NCI-H2171 treated with DMSO at 0.1 percent for 48 hours (cell line): ENCODE measurements at regions not wholly inside any gene's neighbourhood (a gene's known extent, or its start where the extent isn't known, plus 50 kb on each side); places are given as distances from the start of the nearest gene placed in this dataset.

Source experiments
- DNase-seq: peaks from one replicate; lab custom pipeline; 2025; lab: John Stamatoyannopoulos, UW

DNA sequence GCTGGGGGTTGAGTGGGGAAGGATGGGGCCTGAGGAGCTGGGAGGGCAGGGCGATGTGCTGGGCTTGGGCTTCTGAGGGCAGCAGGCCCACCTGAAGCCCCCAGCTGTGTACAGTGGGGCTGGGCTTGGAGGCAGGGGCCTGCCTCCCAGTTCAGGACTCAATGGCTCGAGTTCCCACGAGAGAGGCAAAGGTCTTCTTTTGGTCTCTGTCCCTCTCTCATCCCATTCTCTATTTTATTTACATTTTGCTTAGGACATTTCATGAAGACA, 180.6 kb downstream of the MACROH2A1 start:
- DNase-seq = no peak

DNA sequence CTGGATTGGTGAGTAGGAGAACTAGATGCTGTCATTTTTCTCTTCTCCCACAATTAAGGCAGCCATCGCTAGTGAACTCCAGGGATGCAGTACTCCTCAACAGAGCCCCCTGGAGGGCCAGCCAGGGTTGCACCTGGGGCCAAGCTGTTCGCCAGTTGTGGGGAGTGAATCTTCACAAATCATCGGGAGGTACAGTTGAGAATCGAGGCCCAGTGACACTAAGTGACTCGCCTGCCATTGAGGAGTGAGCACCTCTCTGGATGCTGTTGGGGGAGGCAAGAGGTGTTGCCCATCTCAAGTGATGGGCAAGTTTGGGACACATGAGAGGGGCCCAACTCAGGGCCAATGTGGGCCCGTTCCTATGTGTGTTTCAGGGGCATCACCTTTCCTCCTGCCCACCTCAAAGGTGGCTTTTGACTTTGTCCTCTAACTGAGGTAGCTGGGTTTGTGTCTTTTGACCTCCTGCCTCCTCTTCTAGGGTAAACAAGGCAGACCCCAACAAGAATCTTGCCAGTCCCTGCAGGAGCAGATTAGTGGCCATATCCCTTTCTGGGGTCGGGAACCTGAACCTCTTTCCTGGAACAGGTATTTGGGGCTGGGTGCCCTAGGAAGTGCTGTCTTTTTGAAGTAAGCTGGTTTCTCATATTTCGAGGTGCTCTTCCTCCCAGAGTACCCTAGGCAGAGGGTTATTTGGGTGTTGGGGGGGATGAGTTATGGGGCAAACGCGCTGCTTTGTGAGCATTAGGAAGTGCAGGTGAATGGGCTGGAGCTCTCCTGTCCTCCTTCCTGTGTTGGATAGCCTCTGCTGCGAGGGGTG, 181.2 kb downstream of the MACROH2A1 start:
- DNase-seq = no peak

DNA sequence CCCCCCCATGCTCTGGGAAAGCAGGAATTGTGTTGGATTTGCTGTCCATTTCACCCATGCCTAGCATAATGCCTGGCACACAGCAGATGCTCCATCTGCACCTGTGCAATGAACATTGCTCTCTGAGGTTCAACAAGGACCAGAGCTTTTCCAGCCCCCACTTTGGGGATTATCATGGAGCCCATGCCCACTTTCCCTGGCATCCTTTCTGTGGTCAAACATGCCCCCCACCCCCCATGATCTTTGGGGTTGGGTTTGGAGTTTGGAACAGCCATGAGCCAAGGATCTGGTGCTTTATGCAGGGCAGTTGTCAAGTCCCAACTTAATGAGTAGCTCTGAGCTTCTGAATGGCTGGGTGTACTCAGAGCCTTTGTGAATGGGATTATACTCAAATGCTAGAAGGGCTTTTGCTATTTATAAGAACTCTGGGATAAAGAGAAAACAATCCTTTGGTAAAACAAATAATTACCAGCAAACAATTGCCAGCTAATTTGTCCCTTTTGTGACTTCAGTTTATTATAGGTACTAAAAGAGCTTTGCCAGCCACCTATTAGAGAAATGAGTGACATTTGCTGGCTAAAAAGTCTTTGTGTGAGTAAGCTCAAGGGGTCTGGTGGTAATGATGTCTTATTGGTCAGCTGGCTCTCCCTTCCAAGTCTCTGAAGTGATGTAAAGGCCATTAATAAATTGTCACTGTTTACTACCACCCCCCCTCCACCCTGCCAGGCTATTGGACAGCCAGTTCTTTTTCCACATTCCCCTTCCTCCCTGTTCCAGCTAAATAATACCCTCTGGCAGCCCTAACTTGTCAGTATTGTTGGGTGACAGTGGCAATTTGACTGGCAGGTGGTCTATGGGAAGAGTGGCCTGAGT, 182.3 kb downstream of the MACROH2A1 start:
- no peak for DNase-seq

DNA sequence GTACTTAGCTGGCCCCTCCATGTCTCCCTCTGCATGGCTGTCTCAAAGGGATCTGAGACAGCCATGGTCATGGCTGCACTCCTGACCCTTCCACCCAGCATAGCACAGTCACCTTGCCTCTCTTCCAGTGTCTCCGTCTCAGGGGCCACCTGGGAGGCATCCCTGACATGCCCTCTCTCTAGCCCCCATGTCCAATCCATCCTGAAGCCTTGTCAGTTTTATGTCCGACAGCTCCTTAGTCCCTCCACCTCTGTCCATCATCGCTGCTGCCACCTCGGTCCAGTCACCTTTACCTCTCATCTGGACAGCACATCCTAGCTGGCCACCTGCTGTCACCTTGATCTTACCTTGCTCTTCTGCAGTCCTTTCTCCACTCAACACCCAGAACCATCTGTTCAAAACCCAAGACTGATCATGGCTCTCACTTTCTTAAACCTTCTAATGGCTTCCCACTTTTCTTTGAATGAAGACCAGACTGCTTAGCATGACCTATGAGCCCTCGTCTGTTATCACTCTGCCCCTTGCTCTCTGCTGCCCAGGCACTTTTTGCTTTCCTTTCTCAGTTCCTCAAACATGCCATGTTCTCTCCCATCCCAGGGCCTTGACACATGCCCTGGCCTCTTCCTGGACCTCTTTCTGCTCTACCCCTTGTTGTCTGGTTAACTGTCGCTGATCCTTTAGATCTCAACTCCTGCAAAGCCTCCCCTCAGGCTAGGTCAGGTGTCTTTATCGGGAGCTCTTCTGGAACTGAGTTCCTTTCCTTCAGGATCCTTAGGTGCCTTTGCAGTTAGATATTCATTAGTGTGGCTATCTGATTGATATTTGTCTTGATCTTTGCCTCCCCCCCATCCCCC, 181.8 kb upstream of the PITX1 start:
- DNase-seq = no peak

DNA sequence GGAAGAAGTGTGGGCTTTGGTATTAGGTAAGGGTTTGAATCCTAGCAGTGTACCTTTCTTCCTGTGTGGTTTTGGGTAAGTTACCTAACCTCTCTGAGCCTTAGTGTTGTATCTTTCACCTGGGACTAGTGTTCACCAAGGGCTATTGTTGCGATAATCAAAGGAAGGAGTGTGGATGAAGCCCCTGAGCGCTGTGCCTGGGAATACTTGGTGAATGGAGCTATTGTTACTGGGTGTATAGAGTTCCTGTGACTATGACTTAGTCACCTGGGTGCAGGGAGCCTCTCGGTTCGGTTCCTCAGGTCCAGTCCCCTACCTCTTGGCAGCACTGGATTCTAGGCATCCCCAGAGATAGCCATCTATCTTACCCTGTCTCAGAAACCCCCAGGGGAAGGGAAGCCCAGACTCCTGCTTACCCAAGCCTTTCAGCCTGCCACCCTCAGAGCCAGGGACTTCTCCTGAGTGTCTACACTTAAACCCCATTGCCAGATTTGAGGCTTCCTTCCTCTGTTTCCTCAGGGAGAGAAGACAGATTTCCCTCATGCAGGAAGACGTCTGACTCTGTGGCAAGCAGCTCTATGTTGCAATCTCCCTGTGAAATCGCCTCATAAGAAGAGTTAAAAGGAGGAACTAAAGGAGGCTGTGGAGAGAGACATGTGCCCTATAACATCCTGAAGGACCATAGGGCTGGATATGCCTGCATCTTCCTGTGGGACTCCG, 181.0 kb upstream of the PITX1 start:
- DNase-seq = no peak

DNA sequence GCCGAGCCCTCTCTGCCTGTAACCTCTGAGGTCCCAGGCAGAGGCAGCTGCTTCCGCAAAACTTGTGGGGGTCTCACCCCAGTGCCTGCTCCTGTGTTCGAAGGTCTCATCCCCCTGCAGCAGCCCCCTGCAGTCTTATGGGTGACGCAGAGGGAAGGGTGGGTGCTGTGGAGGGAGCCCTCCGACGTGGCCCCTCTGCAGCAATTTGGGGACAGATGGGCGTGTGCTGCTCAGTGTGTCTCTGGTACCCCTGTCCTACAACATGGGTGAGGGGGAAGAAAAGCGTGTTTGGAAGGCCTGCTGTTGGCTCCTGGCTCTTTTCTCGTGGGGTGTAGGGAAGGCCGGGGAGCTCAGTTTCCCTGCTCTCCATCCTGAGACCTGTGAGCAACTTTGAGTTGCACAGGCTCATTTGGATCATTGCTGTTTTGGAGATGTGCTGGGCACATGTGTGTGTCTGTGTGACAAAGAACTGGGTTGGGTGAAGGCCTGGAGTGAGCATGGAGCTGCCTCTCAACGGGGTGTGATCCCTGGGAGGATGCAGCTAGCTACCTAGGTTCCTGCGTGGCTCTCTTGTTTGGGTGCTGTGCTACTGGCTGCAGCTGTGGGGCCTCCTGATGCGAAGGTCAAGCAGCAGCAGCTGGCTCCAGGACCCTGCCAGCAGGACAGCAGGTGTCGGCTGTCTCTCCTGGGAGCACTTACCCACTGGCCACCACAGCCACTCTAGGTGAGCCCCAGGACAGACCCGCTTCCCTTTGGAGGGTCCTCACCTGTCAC, 179.6 kb upstream of the PITX1 start:
- no peak for DNase-seq

DNA sequence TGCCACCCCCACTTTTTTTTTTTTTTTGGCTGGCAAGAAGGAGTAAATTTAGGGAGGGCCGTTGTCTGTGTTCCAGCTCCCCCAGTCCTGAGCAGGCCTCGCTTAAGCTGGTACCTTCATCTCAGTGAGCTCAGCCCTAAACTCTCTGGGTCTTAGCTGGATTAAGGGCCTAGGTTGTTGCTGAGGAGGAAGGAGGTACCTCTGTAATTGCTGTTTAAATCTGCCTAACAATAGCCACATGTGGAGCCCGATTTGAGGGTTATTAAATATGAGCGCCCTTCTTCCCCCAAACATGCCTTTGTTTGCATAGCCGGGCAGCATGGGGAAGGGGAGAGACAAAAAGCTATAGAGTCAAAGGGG, 179.0 kb upstream of the PITX1 start:
- no peak for DNase-seq

DNA sequence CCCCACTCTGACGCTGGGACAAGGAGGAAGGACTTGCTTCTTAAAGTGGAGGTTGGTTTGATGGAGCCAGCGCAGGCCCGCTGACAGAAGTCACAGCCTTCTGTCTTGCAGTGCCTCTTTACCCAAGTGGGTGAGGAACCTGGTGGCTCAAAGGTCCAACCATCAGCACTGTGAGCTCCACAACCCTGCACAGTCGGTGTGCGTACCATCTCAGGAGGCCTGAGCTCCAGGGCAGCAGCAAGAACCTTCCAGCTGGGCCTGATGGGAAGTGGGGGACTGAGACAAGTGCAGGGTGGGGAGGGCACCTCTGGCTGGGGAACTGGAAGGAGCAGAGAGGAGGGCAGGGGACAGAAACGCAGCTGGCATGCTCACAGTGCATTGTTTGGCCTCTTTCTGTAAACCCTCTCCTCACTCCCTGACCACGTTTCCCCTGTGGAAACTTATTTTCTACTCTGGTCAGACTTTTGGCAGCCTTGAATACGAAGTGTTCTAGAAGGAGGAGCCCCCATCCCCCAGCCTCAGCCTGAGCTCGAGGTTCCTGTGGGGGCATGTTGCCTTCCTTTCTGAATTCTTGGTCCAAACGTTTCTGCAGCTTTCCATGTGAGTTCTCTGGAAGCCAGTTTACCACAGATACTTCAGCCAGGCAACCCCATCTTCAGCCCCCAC, 178.5 kb upstream of the PITX1 start:
- DNase-seq = no peak

DNA sequence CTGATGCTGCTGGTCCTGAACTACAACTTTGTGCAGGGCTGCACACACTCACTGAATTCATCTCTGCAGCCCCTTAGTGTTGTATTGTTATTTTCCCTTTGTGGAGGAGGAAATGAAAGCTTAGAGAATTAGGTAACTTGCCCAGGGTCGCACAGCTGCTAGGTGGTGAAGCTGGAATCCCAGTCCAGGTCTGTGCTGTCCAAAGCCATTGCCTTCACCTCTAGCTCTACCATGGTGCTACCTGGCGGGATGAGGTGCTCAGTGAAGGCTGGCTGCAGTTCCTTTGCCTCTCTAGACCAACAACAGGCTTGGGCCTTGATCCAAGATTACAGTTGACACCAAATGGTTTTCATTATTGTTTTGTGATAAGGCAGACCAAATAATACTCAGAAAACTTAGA, 177.8 kb upstream of the PITX1 start:
- peak; percentile 2 for DNase-seq

DNA sequence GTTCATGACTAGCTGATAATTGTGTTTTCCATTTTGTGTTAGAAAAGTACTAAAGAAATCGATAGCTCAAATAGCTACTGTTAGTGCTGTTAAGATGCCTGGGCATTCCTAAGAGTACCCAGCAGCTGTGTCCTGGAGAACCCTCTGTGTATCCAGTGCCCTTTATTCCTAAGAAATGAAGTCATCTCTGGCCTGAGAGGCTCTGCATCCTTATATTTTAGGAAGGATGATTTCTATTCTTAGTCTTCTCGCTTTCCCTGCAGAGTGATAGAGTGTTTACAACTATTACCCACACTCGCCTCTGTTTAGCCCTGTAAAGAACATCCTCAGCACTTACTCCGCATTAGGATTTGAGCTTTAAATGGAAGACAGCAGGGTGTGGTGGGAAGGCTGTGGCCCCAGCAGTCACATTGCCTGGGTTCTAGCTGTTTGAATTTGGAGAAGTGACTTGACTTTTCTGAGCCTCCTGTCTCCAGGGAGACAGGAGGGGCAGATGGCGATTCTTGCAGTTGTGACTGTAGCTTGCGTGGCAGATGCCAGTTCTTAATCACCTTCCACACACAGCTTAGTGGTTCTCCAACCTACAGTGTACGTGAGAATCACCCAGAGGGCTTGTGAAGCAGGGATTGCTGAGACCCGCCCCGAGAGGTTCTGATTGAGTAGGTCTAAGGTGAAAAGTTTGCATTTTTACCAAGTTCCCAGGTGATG, 177.2 kb upstream of the PITX1 start:
- peak; percentile 74 for DNase-seq

DNA sequence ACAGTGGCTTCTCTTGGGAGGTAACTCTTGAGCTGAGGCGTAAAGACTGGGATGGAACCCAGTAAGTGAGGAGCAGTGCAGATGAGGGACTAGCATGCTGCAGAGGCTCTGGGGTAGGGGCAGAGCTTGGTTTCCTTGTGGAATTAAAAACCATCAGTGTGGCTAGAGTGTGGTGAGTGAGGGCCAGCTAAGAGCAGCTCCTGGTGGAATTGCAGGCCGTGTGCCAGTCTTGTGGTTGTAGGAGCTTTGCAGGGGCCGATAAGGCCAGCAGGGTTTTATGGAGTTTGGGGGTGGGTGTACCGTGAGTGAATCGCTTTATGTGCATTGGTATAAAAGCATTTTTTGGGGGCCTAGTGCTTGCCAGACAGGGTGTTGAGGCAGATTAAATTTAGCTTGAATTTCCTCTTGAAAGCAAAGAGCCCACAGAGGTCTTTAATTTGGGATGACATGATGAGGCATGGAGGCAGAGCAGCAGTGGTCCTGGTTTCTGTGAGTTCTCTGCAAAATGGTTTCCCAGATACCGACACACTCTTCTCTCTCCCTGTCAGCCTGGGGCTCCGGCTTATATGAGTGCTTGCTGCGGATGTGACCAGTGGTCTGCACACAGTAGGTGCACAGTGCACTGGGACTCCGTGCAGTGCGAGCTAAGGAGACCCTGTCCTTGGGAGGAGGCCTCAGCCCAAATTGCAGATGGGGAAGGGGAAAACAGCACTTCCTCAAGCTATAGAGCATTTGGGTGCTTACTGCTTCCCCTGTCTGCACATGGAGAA, 176.4 kb upstream of the PITX1 start:
- DNase-seq = no peak

DNA sequence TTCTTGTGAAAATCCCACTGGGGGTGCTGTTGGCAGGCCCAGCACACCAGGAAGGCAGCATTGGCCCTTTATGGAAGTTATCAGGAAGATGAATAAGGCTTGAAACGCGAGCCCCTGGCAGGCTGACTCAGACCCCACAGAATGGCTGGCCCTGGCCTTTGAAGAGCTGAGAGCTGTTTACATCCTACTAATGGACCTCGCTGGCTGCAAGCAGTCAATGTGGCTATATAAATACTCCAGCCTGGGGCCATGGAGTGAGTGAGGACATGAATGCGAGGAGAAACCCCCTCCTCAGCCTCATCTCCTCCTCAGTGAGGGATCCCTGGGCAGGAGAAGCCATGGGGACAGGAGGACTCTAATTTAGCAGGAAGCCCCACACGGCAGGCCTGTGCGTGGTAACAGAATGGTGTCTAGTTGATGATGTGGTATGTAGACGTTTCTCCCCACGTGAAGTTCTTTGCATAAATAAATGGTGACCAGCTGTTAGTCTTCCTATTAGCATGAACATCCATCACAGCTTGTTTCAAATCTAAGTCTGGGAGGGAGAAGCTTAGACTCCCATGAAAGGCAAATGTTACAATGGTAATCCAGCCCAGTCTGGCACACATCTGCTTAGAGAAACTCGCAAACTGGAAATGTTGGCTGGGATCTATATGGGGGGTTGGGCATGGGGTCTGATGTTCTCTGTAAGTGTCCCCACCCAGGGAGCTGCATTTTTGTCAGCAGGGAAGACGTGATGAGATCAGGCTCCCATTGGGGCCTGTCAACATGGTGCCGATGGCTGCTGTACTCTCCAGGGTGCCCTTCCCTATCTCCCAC, 175.1 kb upstream of the PITX1 start:
- DNase-seq = no peak

DNA sequence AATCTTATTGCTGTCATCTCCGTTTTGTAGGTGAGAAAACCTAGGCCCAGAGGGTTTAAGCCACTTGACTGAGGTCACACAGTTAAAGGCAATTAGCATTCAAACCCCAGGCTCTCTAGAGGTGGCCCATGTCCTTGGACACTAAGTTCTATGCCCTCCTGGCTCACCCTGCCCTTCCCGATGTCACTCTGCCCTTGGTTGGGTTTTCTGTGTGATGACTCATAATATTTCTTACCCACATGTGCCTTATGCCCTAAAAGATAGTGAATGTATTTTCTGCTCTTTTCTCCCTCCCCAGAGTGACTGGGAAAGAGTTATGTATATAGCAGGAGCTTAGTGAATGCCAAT, 174.5 kb upstream of the PITX1 start:
- no peak for DNase-seq

DNA sequence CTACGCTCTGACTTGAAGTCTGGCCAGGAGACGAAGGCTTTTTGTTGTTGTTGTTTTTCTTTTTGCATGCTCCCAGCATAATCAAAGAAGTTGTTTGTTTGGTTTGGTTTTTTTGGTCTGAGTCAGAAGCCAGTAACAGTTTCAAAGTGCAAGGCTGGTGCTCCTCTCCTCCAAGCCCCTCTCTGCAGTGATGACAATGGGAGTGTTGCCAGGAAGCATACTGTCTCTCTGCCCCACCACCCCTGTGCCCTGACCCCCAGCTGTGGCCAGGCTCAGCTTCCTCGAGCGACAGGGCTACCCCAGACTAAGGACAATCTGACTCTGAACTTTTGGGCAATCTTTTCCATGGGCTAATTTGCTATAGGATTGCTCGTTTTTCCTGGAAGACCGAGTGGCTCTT, 173.8 kb upstream of the PITX1 start:
- no peak for DNase-seq

DNA sequence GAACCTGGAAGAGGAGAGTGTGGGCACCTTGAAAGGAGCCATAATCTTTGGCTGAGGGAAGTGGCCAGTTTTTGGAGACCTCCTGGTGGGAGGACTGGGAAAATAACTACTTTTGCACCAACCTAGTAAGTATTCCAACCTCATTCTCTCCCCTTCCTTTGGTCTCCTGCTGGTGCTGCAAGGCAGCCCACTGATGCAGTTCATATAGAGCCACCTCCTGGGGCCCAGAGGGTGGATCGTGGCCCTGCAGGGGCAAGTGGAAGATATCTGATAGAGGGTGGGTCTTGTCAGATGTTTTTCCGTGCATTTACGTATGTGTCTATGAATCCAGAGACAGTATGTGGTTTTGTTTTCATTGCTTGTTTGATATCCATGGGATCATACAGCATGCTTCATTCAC, 172.8 kb upstream of the PITX1 start:
- no peak for DNase-seq

DNA sequence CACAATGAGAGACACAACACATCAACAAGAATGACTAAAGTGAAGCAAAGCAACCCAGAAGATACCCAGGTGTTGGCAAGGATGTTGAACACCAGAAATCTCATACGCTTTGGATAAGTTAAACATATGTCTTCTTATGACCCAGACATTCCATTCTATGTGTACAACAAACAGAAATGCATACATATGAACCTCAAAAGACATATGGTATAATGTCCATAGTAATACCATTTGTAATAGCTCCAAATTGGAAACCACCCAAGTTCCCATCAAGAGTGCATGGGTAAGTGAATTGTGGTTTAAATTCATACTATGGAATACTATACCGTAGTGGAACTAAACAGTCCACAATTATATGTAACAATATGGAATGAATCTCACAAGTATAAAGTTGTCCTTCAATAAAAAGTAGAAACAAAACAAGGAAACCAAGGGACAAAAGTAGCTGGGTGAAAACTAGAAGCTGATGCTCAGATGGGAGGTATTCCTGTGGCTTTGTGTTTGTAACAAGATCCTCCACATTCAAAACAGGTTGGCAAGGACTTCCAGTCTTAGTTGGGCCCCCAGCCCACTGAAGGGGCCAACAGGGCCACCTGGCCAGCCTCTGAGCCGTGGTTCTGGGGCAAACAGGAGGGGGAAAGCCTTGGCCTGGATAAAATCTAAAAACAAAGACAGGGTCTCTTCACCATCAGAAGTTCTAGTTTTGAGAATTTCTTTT, 171.8 kb upstream of the PITX1 start:
- DNase-seq = peak; percentile 5

DNA sequence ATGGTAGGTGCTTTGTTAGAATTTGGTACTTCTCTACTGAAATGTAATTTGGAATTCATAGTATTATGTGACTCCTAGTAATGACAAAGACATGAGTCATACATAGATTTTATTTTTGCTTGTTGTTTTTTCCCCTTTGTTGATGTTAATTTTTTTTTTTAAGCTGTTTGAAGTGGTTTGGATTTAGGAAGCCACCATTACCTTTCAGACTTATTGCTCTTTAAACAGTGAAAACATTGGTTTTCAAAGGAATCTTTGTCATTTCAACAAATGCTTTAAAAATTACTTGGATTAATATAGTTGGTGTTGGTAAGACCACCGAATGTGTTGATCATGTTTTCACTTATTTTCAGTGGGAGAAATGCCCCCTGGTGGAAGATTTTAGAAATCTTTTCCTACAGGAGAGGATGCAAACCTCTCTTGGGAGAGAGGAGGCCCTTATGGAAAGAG, 170.1 kb upstream of the PITX1 start:
- DNase-seq = peak; percentile 1

DNA sequence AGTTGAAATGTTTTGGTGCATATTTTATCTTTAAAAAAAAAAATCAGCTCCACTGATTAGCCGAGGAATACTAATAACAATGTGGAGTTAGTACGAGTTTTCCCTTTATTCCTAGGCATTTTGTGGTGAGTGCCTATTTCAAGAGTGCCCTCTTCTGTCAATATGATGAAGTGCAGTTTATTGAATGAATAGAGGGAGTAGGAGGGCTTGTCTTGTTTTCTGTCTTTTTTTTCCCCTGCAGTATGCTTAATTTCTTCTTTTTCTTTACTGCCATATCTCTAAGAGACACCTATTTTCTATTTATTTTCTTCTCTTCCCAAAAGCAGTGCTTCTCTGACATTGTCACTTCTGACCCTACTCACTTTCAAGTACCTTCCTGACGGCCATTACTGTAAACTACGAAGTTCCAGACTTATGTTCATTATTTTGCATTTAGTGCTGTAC, 169.6 kb upstream of the PITX1 start:
- DNase-seq = peak; percentile 38
